RWPE1 (cell line): ENCODE measurements at regions not wholly inside any gene's neighbourhood (a gene's known extent, or its start where the extent isn't known, plus 50 kb on each side); places are given as distances from the start of the nearest gene placed in this dataset.

Experiments
- CTCF ChIA-PET: fragments of 350-600 bp; sonication (Branson Sonifier 250); formaldehyde crosslinking; extraction: SDS; loops from one replicate; lab custom pipeline; 2021; lab: Yijun Ruan, JAX
- POLR2A ChIA-PET: fragments of 400-600 bp; formaldehyde crosslinking; extraction: SDS; loops from one replicate; lab custom pipeline; 2020; ENCODE audit warnings: antibody characterized with exemption; ENCODE audit not compliant: low non-redundant PET; lab: Yijun Ruan, JAX
- DNase-seq: peaks from one replicate; pipeline ENCODE4 v3.0.0; 2012; ENCODE audit warnings: low spot score
- H3K27ac ChIP-seq: fragments of 450-650 bp; 2 replicates; pipeline ENCODE4 v1.5.1; 2017
- CTCF ChIP-seq: fragments of 450-650 bp; conservative IDR thresholded peaks from 2 replicates; pipeline ENCODE4 v1.5.1; 2017; ENCODE audit warnings: low read depth, mild to moderate bottlenecking

GRCh38 chr5:155998257-155998656 lies 328.7 kb upstream of the SGCD start:
- TF ChIP-seq CTCF: no peak
- ChIA-PET POLR2A (no interaction called here), CTCF (interaction anchor here (0.6 to 0.7 kb wide), 3 partner anchors 9 to 562 kb away, joined by 3 read pairs; no protein-coding TSS in a partner anchor)
- no peak overlapping the region for H3K27ac ChIP-seq
- DNase-seq: no peak

GRCh38 chr5:156000115-156000514 lies 326.8 kb upstream of the SGCD start:
- TF ChIP-seq CTCF: no peak
- DNase-seq: no peak
- no peak overlapping the region for H3K27ac ChIP-seq
- CTCF ChIA-PET: no interaction called here
- POLR2A ChIA-PET: no interaction called here

GRCh38 chr5:156004754-156005153 lies 322.2 kb upstream of the SGCD start:
- TF ChIP-seq CTCF: no peak
- POLR2A ChIA-PET: no interaction called here
- DNase-seq: no peak
- CTCF ChIA-PET: no interaction called here
- no peak overlapping the region for H3K27ac ChIP-seq

GRCh38 chr5:156006026-156006647 lies 320.8 kb upstream of the SGCD start:
- no peak for TF ChIP-seq CTCF
- no peak for DNase-seq
- CTCF ChIA-PET: no interaction called here

GRCh38 chr5:156008844-156009243 lies 318.1 kb upstream of the SGCD start:
- ChIA-PET POLR2A (no interaction called here), CTCF (no interaction called here)
- H3K27ac ChIP-seq: no peak overlapping the region
- TF ChIP-seq CTCF: no peak
- DNase-seq: no peak

More at GRCh38 chr5:156006026-156006647, 320.8 kb upstream of the SGCD start:
- POLR2A ChIA-PET: no interaction called here
- no peak overlapping the region for H3K27ac ChIP-seq

- no peak for TF ChIP-seq CTCF
- CTCF ChIA-PET: interaction anchor here (0.5 kb wide), 1 partner anchor 1709 kb away, joined by 4 read pairs; no protein-coding TSS in a partner anchor
- POLR2A ChIA-PET: interaction anchor here (0.6 kb wide), 1 partner anchor 23 kb away, joined by 5 read pairs; no protein-coding TSS in a partner anchor
- DNase-seq: no peak
- no peak overlapping the region for H3K27ac ChIP-seq
These were observed 317.4 kb upstream of the SGCD start for GRCh38 chr5:156009583-156009982.
